ENCODE measurements at regions not wholly inside any gene's neighbourhood (a gene's known extent, or its start where the extent isn't known, plus 50 kb on each side); places are given as distances from the start of the nearest gene placed in this dataset.

- TF ChIP-seq CTCF (IDR thresholded peaks at IDR 0.05) (no peak), POLR2A (IDR thresholded peaks at IDR 0.05) (no peak)
These were observed 916.4 kb downstream of the UQCRFS1 start for GRCh38 chr19:28296506-28296905.
